ENCODE measurements at regions not wholly inside any gene's neighbourhood (a gene's known extent, or its start where the extent isn't known, plus 50 kb on each side); places are given as distances from the start of the nearest gene placed in this dataset.

GRCh38 chr10:53749439-53749838 lies 976.9 kb upstream of the MBL2 start:
- DNase-seq = no peak

GRCh38 chr10:53748319-53748718 lies 975.7 kb upstream of the MBL2 start:
- DNase-seq = no peak

DNA sequence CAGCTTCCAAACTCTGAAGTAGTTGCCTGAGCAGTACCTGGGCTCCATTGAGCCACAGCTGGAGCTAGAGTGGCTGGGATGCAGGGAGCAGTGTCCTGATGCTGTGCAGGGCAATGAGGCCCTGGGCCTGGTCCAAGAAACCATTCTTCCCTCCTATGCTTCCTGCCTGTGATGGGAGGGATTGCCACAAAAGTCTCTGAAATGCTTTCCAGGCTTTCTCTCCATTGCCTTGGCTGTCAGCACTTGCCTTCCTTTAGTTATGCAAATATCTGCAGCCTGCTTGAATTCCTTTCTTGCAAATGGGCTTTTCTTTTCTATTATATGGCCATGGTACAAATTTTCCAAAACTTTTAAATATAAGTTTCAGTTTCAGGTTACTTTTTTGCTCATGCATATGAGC lies 972.2 kb upstream of the MBL2 start:
- no peak for DNase-seq

GRCh38 chr10:53744176-53744575 lies 971.6 kb upstream of the MBL2 start:
- no peak for DNase-seq

- no peak for DNase-seq
Observed at GRCh38 chr10:53737132-53737531, 964.5 kb upstream of the MBL2 start.

GRCh38 chr10:53726921-53727320 lies 954.3 kb upstream of the MBL2 start:
- DNase-seq = no peak

DNA sequence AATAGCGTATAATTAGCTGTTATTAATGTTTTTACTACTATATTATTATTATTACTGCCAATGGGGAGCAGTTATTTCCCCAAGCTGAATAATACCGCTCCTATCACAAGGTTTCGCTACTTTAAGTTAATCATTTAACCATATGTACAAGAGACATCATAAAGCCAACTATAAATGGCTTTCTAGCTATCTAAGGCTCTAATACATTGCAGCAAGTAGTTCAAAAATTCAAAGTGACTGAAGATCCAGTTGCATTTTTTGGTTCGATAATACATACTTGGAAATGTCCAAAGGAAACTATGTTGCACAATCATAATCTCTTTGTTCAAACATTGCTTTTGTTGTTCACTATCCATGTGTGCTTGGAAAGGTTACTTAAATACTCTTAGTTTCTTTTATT lies 952.0 kb upstream of the MBL2 start:
- DNase-seq = no peak

GRCh38 chr10:53719658-53720057 lies 947.1 kb upstream of the MBL2 start:
- DNase-seq = no peak

DNA sequence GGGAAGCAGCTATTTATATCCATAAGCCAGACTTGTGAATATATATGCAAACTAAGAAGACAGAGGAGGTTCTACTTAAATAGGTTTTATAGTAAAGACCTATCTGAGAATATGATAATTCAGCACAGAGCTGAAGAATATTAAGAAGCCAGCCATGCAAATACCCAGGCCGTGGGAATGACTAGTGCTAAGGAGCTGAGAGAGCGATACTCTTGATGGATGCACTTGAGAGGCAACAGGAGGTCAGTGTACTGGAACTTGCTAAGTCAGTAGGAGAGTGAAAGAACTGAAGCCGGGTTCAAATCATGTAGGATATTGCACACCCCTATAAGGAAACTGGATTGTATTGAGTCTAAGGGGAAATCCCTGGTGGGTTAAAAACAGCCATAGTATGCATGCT lies 943.6 kb upstream of the MBL2 start:
- no peak for DNase-seq

- DNase-seq = no peak
Observed at GRCh38 chr10:53713431-53713830, 940.8 kb upstream of the MBL2 start.

DNA sequence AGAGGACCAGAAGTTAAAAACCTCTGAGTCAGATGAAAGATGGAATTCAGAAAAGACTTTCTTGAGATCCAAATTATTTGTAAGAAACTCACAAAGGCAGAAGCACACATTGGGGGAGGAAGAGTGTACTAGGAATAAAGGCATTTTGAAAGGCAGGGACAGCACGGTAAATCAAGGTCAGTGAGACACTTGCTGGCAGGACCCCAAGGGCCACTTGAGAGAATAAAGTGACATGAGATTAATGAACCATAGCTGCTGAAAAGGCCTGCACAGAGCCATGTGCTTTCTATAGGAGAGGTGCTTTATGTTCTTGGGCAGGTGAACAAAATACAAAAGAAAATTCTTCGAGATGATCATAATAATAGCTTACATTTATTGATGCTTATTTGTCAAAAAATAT lies 929.9 kb upstream of the MBL2 start:
- no peak for DNase-seq

DNA sequence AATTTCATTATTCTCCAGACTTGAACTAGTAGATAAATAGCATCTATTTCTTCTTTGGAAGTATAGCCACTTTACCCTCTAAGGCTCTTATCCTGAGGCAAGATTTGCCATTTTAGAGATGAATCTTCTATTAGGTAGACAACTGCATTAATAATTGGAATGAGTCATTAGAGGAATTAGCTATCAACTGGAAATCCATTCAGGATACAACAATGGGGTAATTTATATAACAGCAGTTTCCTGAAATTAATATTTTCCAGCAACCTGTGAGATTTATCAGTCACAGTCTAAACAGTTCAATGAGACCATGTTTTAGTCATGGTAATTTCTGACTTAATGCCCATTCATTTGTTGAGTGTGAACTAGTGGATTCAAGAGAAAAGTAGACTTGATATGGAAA lies 928.6 kb upstream of the MBL2 start:
- DNase-seq = no peak

DNA sequence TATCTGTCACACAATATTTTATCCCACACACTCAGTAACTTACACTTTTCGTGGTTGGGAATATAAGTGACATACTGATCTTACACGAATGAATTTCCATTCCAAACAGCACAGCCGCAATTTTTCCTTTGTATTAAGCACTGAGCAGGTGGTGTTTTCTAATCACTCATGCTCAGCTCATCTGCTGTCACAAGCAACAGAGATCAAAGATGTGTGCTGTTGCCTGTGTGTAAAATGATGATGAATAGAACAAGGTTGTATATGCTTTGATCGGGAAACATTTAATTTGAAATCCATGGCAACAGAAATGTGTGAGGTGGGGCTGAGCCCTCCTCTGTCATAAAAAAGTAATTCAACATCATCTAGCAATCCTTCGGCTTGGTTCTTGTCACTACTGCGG lies 927.7 kb upstream of the MBL2 start:
- DNase-seq = no peak

DNA sequence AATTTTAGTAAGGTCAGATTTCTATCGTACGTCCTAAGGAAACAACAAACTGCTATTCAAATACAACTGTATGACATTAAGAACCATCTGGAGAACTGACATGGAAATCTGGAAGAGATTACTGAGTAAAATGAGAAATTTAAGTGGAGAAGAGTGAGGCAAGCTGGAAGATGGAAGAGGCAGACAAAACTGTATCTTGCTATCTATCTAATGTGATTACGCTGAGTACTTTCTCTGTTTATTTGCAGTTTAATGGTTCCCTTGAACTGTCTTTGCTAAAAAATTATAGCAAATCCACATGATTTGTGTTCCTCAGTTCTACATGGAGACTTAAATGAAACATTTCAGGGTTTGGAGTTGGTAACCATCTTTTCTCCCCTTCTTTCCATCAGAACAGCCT lies 927.1 kb upstream of the MBL2 start:
- no peak for DNase-seq

DNA sequence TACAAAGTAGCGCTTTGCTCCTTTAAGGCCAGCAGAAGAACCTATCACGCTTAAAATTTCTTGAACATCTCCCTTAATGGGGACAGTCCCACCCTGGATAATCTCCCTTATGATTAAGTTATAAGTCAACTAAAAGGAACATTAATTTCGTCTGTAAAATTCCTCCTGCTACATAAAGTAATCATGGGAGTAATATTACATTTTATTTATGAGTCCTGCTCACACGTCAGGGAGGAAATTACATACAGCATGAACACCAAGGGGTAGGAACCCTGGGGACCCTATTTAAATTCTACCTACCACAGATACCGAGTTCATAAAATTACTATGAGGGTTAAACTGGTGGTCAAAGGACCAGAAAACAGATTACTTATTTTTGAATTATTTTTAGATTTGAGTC lies 926.6 kb upstream of the MBL2 start:
- DNase-seq = no peak

GRCh38 chr10:53697038-53697437 lies 924.5 kb upstream of the MBL2 start:
- DNase-seq = no peak

- DNase-seq = no peak
Observed at GRCh38 chr10:53690524-53691240, 918.1 kb upstream of the MBL2 start.

DNA sequence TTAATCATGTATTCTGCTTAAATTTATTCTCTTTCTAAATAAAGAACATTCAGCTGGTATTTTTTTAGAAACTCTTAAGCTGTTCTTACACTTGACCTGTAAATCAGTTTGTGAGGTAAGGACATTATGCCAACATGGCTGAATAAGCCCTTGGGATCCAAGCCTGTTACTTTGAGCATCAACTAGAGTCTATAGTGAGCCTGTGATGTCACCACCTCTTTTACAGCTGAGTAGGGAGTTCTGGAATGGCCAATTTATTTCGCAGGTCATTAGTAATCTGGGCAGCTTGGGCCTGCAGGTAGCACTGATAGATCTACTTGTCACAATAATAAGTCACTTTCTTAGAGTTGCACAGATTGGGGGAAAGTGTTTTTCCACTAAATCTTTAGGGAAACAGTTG lies 915.2 kb upstream of the MBL2 start:
- DNase-seq = no peak

GRCh38 chr10:53682885-53683284 lies 910.3 kb upstream of the MBL2 start:
- no peak for DNase-seq

DNA sequence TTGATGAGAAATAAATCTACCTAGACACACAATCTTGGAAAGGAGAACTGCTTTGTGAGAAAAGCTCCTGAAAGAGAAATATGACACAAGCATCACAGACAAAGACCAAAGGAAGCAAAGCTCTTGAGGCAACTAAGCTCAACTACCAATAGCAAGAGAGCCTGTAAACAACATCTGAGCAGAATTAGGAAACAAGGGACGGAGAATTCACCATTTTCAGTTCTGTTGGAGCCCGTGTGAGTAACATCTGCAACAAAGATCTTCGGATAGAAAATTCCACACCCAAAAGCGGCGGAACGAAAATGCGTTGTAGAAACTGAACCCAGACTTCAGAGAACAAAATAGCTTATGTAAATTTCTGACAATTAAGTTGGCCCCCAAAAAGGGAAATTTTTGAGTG lies 909.9 kb upstream of the MBL2 start:
- DNase-seq = no peak

GRCh38 chr10:53679666-53680065 lies 907.1 kb upstream of the MBL2 start:
- no peak for DNase-seq

- DNase-seq = no peak
Observed at GRCh38 chr10:53675177-53675576, 902.6 kb upstream of the MBL2 start.

GRCh38 chr10:53667063-53667462 lies 894.5 kb upstream of the MBL2 start:
- no peak for DNase-seq

DNA sequence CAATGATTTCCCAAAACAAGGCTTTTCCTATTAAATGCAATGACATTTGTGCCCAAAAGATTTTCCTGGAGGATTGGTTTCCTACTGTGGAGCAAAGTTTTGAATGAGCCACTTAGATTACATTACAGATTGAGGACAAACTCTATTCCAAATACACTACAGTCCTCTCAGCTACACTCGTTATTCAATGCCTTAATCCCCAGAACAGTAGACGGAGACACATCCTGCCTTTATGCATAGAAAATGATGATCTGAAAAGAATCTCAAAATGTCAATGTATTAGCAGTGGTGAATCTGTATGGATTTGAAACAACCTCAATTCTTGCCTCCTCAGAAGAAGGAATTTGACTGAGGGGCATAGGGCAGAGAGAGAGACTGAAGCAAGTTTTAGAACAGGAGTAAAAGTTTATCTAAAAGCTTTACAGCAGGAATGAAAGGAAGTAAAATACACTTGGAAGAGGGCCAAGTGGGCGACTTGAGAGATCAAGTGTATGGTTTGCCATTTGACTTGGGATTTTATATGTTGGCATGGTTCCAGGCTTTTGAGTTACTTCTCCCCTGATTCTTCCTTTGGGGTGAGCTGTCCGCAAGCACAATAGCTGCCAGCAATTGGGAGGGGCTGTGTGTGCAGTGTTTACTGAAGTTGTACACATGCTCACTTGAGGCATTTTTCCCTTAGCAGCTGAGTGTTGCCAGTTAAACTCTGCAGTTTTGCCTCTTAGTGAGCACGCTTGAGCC lies 891.9 kb upstream of the MBL2 start:
- no peak for DNase-seq

DNA sequence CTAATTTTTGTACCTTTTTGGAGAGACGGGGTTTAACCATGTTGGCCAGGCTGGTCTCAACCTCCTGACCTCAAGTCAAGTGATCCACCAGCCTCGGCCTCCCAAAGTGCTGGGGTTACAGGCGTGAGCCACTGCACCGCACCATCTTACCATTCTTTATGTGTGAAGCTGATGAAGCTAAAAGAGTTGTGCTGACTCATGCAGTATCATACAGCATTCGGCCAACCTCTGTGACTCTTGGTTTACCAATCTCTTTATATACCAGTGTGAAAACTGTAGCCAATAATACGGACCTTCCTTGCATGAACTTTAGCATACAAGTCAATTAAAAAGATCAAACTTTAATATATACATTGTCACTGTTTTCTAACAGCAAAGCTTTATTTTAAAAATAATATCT lies 878.2 kb upstream of the MBL2 start:
- DNase-seq = no peak

Data from stimulated activated naive CD4-positive, alpha-beta T cell (primary cell).